PC-3 (cell line): ENCODE measurements at regions not wholly inside any gene's neighbourhood (a gene's known extent, or its start where the extent isn't known, plus 50 kb on each side); places are given as distances from the start of the nearest gene placed in this dataset.

Source experiments
- ATAC-seq: fragments of 200-7000 bp; cut with Tn5 transposase; 2 replicates; pipeline ENCODE4 v1.9.1; 2020; ENCODE audit warnings: mild to moderate bottlenecking, moderate library complexity
- BruUV-seq: library from RNA; stranded (reverse); fragments of 400-500 nt; replicated peaks from 2 replicates; lab custom pipeline; 2021; lab: Mats Ljungman, UMichigan
- CTCF ChIA-PET: fragments of 300-600 bp; sonication (Branson Sonifier 250); formaldehyde crosslinking; loops from one replicate; lab custom pipeline; 2022; ENCODE audit warnings: antibody characterized with exemption; lab: Charles Lee
- POLR2A ChIA-PET: fragments of 300-600 bp; sonication (Branson Sonifier 250); formaldehyde crosslinking; loops from one replicate; lab custom pipeline; 2022; ENCODE audit warnings: antibody characterized with exemption; ENCODE audit not compliant: unreplicated experiment; lab: Charles Lee
- DNase-seq: peaks from one replicate; pipeline ENCODE4 v3.0.0-alpha.2; 2015
- H2AFZ ChIP-seq: fragments of 300-600 bp; sonication (generic); 2 replicates; pipeline ENCODE4 v1.6.0; 2016; ENCODE audit warnings: antibody characterized with exemption, low read length
- H3F3A ChIP-seq: fragments of 300-600 bp; sonication (generic); one replicate; pipeline ENCODE4 v1.6.0; 2017; ENCODE audit warnings: antibody characterized with exemption, low read length, control low read depth, mild to moderate bottlenecking; ENCODE audit not compliant: unreplicated experiment
- H3K27ac ChIP-seq: fragments of 300-600 bp; sonication (generic); 2 replicates; pipeline ENCODE4 v1.5.1; 2016; ENCODE audit warnings: mild to moderate bottlenecking, low read length
- H3K27me3 ChIP-seq: fragments of 300-600 bp; sonication (generic); 2 replicates; pipeline ENCODE4 v1.6.1; 2016; ENCODE audit warnings: low read length, mixed read lengths
- H3K36me3 ChIP-seq: fragments of 300-600 bp; sonication (generic); 2 replicates; pipeline ENCODE4 v1.6.1; 2016; ENCODE audit warnings: low read depth, mixed run types, low read length, mixed read lengths
- H3K4me1 ChIP-seq: fragments of 300-600 bp; sonication (generic); 2 replicates; pipeline ENCODE4 v1.5.1; 2016; ENCODE audit warnings: low read length; ENCODE audit not compliant: insufficient read depth
- H3K4me2 ChIP-seq: fragments of 300-600 bp; sonication (generic); 2 replicates; pipeline ENCODE4 v1.6.0; 2016; ENCODE audit warnings: low read length
- H3K4me3 ChIP-seq: fragments of 300-600 bp; sonication (generic); 2 replicates; pipeline ENCODE4 v1.5.1; 2016; ENCODE audit warnings: mild to moderate bottlenecking, low read length, mixed read lengths
- H3K79me2 ChIP-seq: fragments of 300-600 bp; sonication (generic); 2 replicates; pipeline ENCODE4 v1.6.1; 2017; ENCODE audit warnings: low read length, mixed read lengths
- H3K9ac ChIP-seq: fragments of 300-600 bp; sonication (generic); 2 replicates; pipeline ENCODE4 v1.6.0; 2016; ENCODE audit warnings: mild to moderate bottlenecking, low read length
- H3K9me2 ChIP-seq: fragments of 300-600 bp; sonication (generic); replicated peaks from 2 replicates; pipeline ENCODE4 v1.6.1; 2016; ENCODE audit warnings: mixed run types, low read length, mixed read lengths
- H3K9me3 ChIP-seq: fragments of 300-600 bp; sonication (generic); 2 replicates; pipeline ENCODE4 v1.6.1; 2016; ENCODE audit warnings: low read length, mixed read lengths
- H4K20me1 ChIP-seq: fragments of 300-600 bp; sonication (generic); 2 replicates; pipeline ENCODE4 v1.6.1; 2016; ENCODE audit warnings: low read length, mixed read lengths
- CTCF ChIP-seq: fragments of 300-600 bp; sonication (generic); conservative IDR thresholded peaks from 2 replicates; pipeline ENCODE4 v1.5.1; 2017; ENCODE audit warnings: antibody characterized with exemption, low read depth, mild to moderate bottlenecking, low read length
- EZH2 ChIP-seq: fragments of 300-600 bp; sonication (generic); IDR thresholded peaks from one replicate; pipeline ENCODE4 v1.6.1; 2017; ENCODE audit warnings: antibody characterized with exemption, mild to moderate bottlenecking, low read length; ENCODE audit not compliant: unreplicated experiment
- EZH2phosphoT487 ChIP-seq: fragments of 300-600 bp; sonication (generic); IDR thresholded peaks from 2 replicates; pipeline ENCODE4 v1.6.1; 2018; ENCODE audit warnings: mild to moderate bottlenecking, antibody characterized with exemption, low read length, borderline replicate concordance
- intact Hi-C: fragments of 100-400 bp; cut with micrococcal nuclease; formaldehyde crosslinking; loops from 2 replicates; pipeline ENCODE4 v1.9.0; 2023

- no peaks in the 10 kb centered on the region for H3K27me3 ChIP-seq
- no peak overlapping the region for H3K4me3 ChIP-seq
- H3K4me2 ChIP-seq, result no peak overlapping the region
- no peak overlapping the region for H2AFZ ChIP-seq
- TF ChIP-seq CTCF (no peak), EZH2phosphoT487 (no peak), EZH2 (no peak)
- CTCF ChIA-PET, result no interaction called here
- H3K9ac ChIP-seq, result no peak overlapping the region
- no peaks in the 10 kb centered on the region for H3K36me3 ChIP-seq
- H4K20me1 ChIP-seq, result no peaks in the 10 kb centered on the region
- H3F3A ChIP-seq, result no peaks in the 10 kb centered on the region
- H3K9me3 ChIP-seq, result no peaks in the 10 kb centered on the region
- intact Hi-C loops, result no loop called here
- no TSS peak for BruUV-seq
- DNase-seq (no peak), ATAC-seq (no peak)
- H3K9me2 ChIP-seq, result no peaks in the 10 kb centered on the region
- no peaks in the 10 kb centered on the region for H3K79me2 ChIP-seq
- POLR2A ChIA-PET, result no interaction called here
- H3K4me1 ChIP-seq, result peaks cover 27% of the 10 kb centered on the region
- no peak overlapping the region for H3K27ac ChIP-seq
These were observed 190.2 kb downstream of the BCAS1 start for GRCh38 chr20:53880108-53880641.

- Histone ChIP-seq H3K4me1 (peaks cover 17% of the 10 kb centered on the region), H3K9me2 (no peaks in the 10 kb centered on the region), H3K27me3 (no peaks in the 10 kb centered on the region), H3K9ac (no peak overlapping the region), H3K4me2 (no peak overlapping the region), H3F3A (no peaks in the 10 kb centered on the region), H3K4me3 (no peak overlapping the region), H3K79me2 (no peaks in the 10 kb centered on the region), H4K20me1 (no peaks in the 10 kb centered on the region), H3K36me3 (no peaks in the 10 kb centered on the region), H2AFZ (no peak overlapping the region), H3K9me3 (no peaks in the 10 kb centered on the region), H3K27ac (no peak overlapping the region)
- ATAC-seq (no peak), DNase-seq (no peak)
- ChIA-PET CTCF (no interaction called here), POLR2A (no interaction called here)
- BruUV-seq, result no TSS peak
- intact Hi-C loops, result no loop called here
- TF ChIP-seq EZH2 (no peak), CTCF (no peak), EZH2phosphoT487 (no peak)
These were observed 191.2 kb downstream of the BCAS1 start for GRCh38 chr20:53879048-53879684.

- Histone ChIP-seq H3K9me3 (no peaks in the 10 kb centered on the region), H3K4me2 (no peak overlapping the region), H3K9me2 (no peaks in the 10 kb centered on the region), H3K4me3 (no peak overlapping the region), H4K20me1 (no peaks in the 10 kb centered on the region), H3K36me3 (no peaks in the 10 kb centered on the region), H3F3A (no peaks in the 10 kb centered on the region), H2AFZ (no peak overlapping the region), H3K27me3 (no peaks in the 10 kb centered on the region), H3K9ac (no peak overlapping the region), H3K27ac (no peak overlapping the region), H3K4me1 (peaks cover 9% of the 10 kb centered on the region), H3K79me2 (no peaks in the 10 kb centered on the region)
- intact Hi-C loops, result no loop called here
- ATAC-seq, result no peak
- no TSS peak for BruUV-seq
- TF ChIP-seq EZH2phosphoT487 (no peak), CTCF (no peak), EZH2 (no peak)
- CTCF ChIA-PET, result no interaction called here
- DNase-seq, result no peak
- POLR2A ChIA-PET, result no interaction called here
These were observed 191.9 kb downstream of the BCAS1 start for GRCh38 chr20:53878262-53879047.
